GM18870 (cell line): ENCODE measurements at regions not wholly inside any gene's neighbourhood (a gene's known extent, or its start where the extent isn't known, plus 50 kb on each side); places are given as distances from the start of the nearest gene placed in this dataset.
"Not testable (repeated sequence)": the region's sequence is repeated elsewhere in the genome, so short reads cannot be mapped to it uniquely, and the experiment has no call there.

ENCODE experiments used
- ATAC-seq: cut with Tn5 transposase; IDR thresholded peaks from one replicate; pipeline ENCODE4 v1.9.1; 2021; ENCODE audit warnings: moderate library complexity; ENCODE audit not compliant: unreplicated experiment

DNA sequence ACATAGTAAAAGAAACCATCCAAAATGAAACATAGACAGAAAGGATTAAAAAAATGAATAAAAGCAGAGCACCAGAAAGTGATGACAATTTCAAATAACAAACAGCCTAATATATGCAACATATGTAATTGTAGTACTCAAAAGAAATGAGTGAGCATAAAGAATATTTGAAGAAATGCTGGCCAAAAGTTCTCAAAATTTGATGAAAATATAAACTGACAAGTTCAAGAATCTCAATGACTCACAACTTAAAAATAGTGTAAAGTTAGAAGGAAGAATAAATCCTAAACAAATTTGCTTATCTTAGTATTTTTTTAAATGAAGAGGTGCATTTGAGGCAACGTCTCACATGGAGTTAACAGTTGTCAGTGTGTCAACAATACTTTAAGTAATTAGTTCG, 498.9 kb downstream of the SLC6A15 start:
- ATAC-seq = no peak

DNA sequence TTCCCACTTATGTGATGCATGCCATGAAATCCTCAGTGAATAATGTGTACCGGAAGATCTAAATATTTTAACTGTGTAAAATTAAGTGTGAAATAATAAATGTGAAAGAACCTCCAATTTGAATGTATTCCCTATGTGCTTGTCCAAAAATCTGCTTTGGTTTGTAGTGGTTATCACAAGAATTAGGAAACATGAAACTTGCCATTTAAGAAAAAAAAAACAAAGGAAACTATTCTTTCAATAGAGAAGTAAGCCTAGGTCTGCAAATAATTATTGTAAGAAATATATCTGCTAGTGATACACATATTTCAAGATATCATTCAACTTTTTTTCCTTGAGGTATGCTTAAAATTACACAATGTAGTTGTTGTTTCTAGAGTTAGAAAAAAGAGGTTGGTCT, 500.4 kb downstream of the SLC6A15 start:
- ATAC-seq = no peak

DNA sequence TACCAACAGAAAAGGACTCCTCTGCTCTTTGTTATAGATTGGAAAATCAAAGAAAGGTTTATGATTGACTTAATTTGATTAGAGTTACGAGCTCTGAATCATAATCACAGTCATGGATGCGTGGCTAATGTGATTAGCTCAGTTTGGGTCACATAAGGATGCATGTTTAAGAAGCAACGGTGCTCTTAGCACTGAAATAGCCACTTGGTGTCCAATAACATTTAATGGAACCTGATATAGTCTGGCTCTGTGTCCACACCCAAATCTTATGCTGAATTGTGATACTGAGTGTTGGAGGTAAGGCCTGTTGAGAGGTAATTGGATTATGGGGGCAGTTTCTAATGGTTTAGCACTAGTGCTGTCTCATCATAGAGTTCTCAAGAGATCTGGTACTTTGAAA, 501.6 kb downstream of the SLC6A15 start:
- ATAC-seq = no peak

DNA sequence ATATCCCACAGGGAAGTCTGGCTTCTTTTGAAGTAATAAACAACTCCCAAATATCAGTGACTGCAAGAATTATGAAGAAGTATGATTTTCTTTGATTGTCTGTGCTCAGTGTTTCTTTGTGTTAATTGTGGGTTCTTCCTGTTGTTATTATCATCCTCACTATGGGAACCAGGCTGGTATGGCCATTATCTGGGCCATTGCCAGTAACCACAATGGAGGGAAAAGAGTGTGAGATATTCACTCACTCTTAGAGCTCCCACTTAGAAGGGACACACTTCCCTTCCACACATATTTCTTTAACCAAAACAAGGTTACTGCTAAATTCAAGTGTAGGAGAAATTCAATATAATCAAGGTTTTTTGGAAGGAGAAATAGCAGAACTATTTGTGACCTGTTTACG, 503.7 kb downstream of the SLC6A15 start:
- ATAC-seq = no peak

DNA sequence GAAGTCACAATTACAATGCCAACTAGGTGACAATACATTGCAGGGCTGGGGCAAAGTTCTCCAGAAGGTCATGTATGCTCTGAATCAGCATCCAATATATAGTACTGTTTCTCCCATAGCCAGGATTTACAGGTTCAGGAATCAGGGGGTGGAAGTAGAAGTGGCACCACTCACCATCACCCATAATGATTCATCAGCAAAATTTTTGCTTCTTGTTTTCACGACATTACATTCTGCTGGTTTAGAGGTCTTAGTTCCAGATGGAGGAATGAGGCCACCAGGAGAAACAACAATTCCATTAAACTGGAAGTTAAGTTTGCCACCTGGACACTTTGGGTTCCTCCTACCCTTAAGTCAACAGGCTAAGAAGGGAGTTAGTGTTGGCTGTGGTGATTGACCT, 505.9 kb downstream of the SLC6A15 start:
- ATAC-seq = not testable (repeated sequence)

DNA sequence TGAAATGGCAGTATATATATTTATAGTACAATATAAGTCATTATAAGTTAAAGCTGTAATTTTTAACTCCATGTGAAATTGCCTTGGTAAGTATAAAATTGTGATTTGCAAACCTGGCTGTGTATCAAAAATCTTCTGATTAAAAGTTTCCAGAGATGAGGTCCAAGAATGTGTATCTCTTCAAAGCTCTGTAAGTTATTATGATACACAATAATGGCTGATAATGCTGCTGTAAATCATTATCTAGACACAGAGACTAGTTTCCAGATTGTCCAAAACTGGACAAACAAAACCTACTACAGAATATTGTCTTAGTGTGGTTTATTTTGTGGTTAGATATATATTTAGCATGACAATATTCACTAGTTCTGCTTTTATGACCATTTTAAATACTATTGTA, 514.8 kb downstream of the SLC6A15 start:
- no peak for ATAC-seq

DNA sequence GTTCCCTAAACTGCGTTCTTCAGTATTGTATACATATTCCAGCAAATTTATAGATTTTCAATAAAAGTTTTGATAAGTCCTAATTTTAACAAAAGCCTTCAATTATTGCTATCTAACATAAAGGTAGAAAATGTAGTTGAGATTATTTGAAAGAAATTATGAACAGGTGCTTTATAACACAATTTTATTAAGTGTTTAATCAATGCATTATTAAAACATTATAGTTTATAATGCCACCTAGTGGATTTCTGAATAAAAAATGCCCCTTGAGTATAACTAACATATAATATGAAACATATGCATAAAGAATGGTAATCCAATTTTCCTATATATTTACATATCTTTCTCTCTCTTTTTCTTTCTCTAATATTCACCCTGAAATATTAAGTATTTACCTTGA, 515.3 kb downstream of the SLC6A15 start:
- ATAC-seq = no peak

DNA sequence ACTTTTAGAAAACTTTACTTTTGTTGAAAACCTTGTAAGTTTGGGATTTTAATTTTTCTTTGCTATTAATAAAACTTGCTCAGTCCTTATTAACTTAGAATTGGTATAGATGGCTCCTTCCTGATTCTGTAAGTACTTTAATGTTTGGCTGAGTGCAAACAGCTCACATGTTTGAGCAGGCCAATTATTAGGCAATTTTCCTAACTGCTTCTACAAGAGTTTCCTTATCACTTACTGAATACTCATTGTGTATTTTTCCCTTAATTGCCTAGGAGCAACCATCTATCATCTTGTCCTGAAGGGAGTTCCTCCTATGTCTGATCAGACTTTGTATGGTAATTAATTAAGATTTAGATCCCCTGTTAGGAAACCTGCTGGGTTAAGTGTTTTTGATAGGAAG, 521.4 kb downstream of the SLC6A15 start:
- not testable (repeated sequence) for ATAC-seq

DNA sequence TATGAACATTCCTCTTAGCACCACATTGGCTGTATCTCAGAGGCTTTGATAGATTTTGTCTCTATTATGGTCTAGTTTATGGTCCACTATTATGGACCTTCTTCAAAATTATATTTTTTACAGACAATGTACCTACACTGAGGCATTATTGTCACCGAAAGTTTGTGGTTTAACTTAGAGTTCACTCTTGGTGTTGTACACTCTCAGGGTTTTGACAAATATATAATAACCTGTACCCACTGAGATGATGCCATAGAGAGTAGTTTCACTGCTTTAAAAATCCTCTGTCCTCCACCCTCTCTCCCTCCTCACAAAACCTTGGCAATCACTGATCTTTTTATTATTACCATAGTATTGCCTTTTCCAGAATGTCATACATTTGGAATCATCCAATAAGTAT, 528.2 kb downstream of the SLC6A15 start:
- no peak for ATAC-seq

DNA sequence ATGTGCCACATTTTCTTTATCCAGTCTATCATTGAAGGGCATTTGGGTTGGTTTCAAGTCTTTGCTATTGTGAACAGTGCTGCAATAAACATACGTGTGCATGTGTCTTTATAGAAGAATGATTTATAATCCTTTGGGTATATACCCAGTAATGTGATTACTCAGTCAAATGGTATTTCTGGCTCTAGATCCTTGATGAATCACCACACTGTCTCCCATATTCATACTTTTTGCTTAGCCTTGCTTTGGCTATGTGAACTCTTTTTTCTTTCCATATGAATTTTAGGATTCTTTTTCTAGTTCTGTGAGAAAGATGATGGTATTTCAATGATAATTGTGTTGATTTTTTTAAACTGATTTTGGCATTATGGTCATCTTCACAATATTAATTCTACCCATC, 530.1 kb downstream of the SLC6A15 start:
- ATAC-seq = not testable (repeated sequence)

DNA sequence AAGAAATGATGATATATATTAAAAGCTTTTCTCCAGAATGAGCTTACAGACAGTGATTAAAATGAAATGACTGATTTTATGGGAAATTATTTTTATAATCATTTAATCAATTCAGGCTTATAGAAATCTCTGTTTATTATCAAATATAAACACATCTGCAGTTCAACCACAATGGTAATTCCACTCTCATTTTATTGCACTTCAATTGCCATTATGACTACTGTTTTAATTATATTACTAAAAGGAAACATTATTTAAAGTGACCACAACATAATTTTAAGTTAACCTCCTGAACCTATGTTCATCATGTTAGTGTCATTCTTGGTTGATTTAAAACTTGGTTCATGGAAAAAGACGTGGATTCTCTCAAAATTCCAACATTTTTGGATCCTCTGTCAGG, 536.3 kb downstream of the SLC6A15 start:
- no peak for ATAC-seq

DNA sequence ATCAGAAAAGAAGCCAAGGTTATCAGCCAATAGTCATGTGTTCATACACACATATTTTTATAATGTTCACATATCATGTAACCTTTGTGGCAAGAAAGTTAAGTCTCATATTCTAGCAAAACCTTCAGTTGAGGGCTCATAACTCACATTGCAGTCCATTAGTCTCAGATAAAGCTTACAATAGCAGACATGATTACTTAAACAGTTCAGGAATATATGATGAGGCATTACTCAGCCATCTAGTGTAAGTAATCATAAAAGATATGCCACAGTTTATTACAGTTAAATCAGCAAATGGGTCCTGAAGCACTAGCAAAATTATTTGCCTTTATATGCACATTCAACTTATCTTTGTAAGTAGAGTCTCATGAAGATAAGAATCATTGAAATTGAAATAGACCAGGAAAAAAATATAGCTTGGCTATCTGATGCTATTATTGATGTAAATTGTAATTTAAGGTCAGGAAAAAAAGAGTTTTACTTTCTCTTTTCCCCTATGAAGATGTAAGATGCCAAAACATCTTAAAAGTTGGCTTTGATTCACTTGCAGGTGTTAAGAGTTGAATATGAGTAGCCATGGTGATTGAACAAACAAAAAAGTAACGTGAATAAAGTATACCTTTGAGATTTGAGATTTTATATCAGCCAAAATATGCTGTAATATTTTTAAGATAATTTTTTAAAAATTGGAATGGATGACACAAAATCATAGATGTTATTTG, 537.0 kb downstream of the SLC6A15 start:
- no peak for ATAC-seq

DNA sequence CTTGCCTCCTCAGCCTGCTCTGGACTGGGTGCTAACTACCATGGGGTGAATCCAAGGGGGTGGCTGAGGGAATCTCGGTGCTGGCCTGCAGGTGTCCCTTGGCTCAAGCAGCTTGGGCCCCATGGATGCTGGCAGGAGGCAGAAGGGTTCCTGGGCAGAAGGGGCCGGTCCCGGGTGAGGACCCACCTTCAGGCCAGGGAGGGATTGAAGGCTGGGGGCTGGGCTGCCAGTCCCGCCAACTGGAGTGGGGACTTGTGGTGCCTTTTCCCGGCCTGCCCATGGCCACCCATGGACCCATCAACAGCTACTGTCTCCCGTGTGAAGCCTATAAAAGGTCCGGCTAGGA, 550.1 kb downstream of the SLC6A15 start:
- no peak for ATAC-seq

DNA sequence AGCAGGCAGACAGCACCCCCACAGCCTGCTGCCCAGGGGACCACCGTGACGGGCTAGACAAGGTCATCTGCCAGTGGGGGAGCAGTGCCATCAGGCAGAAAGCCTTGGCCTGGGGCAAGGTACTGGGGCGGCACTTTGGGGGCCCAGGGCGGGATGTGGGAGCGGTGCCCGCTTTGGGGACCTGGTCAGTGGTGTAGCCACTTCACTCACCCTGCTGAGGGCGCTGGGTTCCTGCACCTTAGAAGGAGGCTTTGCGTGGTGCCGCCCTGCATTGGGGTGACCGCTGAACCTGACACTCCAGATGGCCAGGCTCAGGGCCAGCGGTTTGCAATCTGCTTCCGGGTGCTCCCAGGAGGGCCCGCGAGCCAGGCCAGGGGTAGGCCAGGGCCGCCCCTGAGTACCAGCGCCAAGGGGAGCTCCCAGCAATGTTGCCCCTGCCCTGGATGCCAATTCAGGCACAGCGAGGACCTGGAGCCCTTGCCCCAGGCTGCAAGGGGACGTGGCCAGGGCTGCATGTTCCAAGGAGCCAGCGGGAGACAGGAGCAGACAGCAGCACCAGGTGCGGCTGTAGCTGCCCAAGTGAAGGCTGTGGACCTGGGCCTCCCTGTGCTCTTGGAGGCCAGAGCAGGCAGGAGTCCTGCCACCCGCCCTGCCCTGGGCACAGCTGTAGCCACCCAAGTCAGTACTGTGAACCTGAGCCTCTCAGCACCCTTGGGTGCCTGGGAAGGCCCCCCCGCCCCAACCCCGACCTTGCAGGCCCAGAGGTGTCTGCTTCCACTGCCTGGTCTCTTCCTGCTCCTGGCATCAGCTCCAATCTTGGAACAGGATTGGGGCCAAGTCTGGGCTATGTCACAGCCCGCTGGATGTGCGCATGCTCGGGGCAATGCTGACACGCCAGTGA, 550.7 kb downstream of the SLC6A15 start:
- no peak for ATAC-seq

DNA sequence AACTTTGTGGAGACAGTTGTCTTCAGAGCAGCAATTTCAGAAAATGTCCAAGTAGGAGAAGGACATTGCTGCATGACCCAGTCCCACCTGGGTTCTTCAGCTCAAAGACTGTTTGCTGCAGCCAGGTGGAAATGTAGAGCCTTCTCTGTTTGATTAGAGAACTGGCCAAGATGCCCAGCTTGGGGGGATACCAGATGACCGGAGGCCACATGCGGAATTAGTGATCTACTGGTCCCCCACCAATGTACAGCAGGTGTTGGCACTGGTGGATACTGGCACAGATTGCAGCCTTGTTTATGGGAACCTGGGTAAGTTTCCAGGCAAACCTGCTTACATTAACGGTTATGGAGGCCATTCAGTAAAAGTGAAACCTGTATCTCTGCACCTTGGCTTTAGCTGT, 555.3 kb downstream of the SLC6A15 start:
- ATAC-seq = no peak

DNA sequence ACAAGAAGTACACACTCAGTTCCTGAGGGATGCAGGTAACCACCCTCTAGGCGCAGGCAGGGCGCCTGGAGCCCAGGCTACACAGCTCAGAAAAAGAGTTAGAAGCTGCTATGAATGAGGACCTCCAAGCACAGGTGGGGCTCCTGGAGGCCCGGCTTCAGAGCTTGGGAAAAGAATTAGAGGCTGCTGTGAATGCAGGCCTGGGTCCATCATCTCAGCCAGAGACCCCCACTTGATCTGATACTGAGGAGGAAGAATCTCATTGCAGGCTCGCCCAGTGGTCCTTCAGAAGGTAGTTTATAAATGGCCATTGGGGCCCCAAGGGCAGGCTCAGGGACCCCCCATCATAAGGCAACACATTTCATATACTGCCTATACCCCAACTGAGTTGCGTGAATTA, 556.4 kb downstream of the SLC6A15 start:
- ATAC-seq = no peak

DNA sequence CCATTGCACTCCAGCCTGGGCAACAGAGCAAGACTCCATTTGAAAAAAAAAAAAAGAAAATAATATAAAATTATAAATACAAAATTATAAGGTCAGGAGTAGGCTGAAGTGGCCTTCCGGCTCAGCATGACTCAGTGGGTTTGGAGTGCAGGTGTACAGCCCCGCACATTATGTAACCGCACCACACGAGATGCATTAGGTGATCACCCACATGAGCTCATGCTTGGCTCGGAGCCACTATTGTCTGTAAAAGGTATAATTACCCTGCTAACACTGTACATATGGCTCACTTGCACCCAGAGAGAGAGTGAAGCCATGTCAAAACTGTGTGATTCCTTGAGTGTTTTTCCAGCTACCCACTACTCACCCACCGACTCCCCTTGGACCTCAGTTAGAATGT, 557.0 kb downstream of the SLC6A15 start:
- no peak for ATAC-seq

DNA sequence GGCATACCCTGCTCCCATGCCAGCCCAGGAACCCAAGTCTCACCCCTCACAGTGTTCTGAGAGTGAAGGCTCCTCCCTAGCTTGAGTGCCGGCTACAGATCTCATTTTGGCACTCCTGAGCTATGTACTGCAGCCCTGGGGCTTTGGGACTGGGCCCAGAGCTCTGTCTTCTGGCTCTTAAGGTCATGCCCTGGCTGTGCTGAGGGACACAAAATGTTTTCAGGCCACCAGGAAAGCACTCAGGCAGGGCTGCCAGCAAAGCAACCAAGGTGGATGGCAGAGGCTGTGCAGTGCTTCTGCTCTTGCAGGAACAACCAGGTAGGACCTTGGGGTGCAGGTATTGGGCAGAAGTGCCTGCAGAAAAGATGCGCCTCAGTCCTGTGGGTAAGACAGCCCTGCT, 564.0 kb downstream of the SLC6A15 start:
- no peak for ATAC-seq

DNA sequence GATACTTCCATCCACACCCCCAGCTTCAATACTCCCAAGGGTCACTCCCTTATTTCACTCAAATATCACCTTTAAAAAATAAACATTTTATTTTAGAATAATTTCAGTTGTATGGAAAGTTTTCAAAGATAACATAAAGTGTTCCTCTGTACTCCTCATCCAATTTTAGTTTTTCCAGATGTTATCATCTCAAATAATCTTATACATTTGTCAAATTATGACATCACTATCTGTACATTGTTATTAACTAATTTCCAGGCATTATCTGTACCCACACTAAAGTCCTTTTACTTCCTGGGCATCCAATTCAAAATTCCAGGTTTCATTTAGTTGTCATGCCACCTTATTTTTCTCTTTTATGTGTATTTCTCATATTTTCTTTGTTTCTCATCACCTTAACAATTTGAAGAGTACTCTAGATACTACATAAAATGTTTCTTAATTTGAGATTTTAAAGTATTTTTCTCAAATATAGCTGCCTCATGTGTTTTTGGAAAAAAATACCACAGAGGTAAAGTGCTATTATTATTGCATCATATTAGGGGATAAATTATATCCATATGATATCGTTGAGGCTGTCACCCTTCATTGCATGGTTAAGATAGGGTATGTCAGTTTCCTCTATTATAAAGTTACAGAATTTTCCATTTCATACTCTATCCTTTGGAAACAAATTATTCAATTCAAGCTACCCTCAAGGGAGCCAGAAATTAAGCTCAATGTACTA, 571.0 kb downstream of the SLC6A15 start:
- no peak for ATAC-seq

DNA sequence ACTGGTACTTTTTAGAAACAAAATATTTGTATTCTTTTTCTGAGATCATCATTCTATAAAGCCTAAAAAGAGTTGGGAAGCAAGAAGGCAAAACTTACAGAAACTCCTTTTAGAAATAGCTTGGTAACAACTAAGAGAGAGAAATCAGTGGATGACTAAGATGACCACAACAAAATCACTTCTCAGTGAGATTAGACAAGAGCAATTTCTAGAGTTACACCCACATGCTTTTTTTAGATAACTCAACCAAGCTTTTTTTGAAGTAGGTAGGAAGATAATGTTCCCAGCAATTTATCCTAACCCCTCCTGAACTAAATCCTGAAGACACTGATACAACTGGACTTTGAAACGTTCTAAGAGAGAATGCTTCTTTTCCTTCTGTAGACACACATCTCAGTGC, 576.4 kb downstream of the SLC6A15 start:
- ATAC-seq = no peak

DNA sequence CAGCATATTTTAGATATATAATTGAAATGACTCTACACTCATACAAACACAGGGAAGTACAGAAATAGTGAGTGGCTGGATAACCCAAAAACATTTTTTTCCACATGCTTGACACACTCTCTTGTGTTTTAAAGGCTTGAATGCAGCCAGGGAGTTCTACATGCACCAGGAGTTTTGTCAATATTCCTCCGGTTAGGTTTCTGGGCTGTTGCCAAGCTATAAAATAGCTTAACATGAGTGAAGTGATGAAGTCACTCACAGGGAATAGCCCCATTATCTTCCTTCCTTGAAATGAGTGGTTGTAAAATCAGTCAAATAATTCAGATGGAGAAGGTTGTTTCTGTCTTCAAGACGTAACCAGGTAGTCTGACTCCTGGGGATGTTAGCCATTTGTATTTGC, 582.7 kb downstream of the SLC6A15 start:
- ATAC-seq = no peak

DNA sequence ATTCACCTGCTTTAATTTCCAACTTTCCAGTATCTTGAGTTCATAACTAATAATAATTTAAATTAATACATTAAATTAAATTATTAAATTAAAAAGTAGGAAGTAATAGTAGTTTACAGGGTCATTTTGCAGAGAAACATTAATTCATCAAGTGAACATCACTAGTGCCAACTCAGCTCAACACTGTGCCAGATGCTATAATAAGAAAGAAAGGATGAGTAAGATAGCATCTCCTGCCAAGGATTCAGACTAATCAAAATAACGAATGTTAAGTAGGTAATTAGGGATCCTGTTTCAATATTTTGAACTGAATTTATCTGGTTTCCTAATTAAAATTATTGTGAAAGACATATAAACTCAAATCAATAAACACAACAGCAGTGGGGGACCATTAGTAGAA, 596.7 kb downstream of the SLC6A15 start:
- no peak for ATAC-seq
